ENCODE measurements at regions not wholly inside any gene's neighbourhood (a gene's known extent, or its start where the extent isn't known, plus 50 kb on each side); places are given as distances from the start of the nearest gene placed in this dataset.

GRCh38 chr4:29565256-29565655 lies 1154.9 kb upstream of the PCDH7 start:
- no peak for DNase-seq
- H3K27me3 ChIP-seq (ENCODE audit: insufficient read depth, low read depth, severe bottlenecking), result no peaks in the 10 kb centered on the region
- no peaks in the 10 kb centered on the region for H3K9me3 ChIP-seq (ENCODE audit: severe bottlenecking)
- no peaks in the 10 kb centered on the region for H3K36me3 ChIP-seq
- TF ChIP-seq CTCF (IDR thresholded peaks at IDR 0.05; ENCODE audit: low read depth, low read length), result no peak
- no peak overlapping the region for H3K27ac ChIP-seq
- H3K4me3 ChIP-seq (ENCODE audit: low read depth, low read length), result no peak overlapping the region

- no peaks in the 10 kb centered on the region for H3K27me3 ChIP-seq (ENCODE audit: insufficient read depth, low read depth, severe bottlenecking)
- H3K27ac ChIP-seq, result no peak overlapping the region
- H3K36me3 ChIP-seq, result no peaks in the 10 kb centered on the region
- no peak for TF ChIP-seq CTCF (IDR thresholded peaks at IDR 0.05; ENCODE audit: low read depth, low read length)
- no peak overlapping the region for H3K4me3 ChIP-seq (ENCODE audit: low read depth, low read length)
- H3K9me3 ChIP-seq (ENCODE audit: severe bottlenecking), result no peaks in the 10 kb centered on the region
- DNase-seq, result no peak
Observed at GRCh38 chr4:29566371-29566770, 1153.8 kb upstream of the PCDH7 start.

GRCh38 chr4:29571322-29571721 lies 1148.8 kb upstream of the PCDH7 start:
- no peaks in the 10 kb centered on the region for H3K36me3 ChIP-seq
- no peaks in the 10 kb centered on the region for H3K9me3 ChIP-seq (ENCODE audit: severe bottlenecking)
- no peak for TF ChIP-seq CTCF (IDR thresholded peaks at IDR 0.05; ENCODE audit: low read depth, low read length)
- DNase-seq, result no peak
- H3K4me3 ChIP-seq (ENCODE audit: low read depth, low read length), result no peak overlapping the region
- no peaks in the 10 kb centered on the region for H3K27me3 ChIP-seq (ENCODE audit: insufficient read depth, low read depth, severe bottlenecking)
- no peak overlapping the region for H3K27ac ChIP-seq

DNA sequence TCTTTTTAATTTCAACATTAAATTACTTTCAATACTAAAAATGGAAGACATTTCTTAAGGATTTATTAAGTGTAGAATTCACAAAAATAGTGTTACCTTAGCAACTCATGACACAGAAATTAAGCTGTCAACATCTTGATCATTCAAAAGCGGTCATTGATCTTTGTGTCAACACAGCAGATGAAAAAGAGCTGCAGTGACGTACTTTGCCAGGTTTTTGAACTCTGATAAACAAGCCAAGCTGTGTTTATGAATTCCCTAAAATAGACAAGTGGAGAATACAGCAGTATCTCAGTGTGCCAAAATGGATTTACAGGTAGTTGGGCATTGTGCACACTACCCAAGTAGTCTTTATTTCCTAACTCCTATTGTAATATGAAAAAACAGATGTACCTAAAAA lies 1141.8 kb upstream of the PCDH7 start:
- Histone ChIP-seq H3K27me3 (ENCODE audit: insufficient read depth, low read depth, severe bottlenecking) (no peaks in the 10 kb centered on the region), H3K27ac (no peak overlapping the region), H3K9me3 (ENCODE audit: severe bottlenecking) (no peaks in the 10 kb centered on the region), H3K36me3 (no peaks in the 10 kb centered on the region), H3K4me3 (ENCODE audit: low read depth, low read length) (no peak overlapping the region)
- DNase-seq, result no peak
- no peak for TF ChIP-seq CTCF (IDR thresholded peaks at IDR 0.05; ENCODE audit: low read depth, low read length)

- H3K9me3 ChIP-seq (ENCODE audit: severe bottlenecking), result no peaks in the 10 kb centered on the region
- no peak for TF ChIP-seq CTCF (IDR thresholded peaks at IDR 0.05; ENCODE audit: low read depth, low read length)
- no peaks in the 10 kb centered on the region for H3K36me3 ChIP-seq
- H3K4me3 ChIP-seq (ENCODE audit: low read depth, low read length), result no peak overlapping the region
- no peaks in the 10 kb centered on the region for H3K27me3 ChIP-seq (ENCODE audit: insufficient read depth, low read depth, severe bottlenecking)
- no peak overlapping the region for H3K27ac ChIP-seq
- no peak for DNase-seq
Observed at GRCh38 chr4:29581457-29581856, 1138.7 kb upstream of the PCDH7 start.

DNA sequence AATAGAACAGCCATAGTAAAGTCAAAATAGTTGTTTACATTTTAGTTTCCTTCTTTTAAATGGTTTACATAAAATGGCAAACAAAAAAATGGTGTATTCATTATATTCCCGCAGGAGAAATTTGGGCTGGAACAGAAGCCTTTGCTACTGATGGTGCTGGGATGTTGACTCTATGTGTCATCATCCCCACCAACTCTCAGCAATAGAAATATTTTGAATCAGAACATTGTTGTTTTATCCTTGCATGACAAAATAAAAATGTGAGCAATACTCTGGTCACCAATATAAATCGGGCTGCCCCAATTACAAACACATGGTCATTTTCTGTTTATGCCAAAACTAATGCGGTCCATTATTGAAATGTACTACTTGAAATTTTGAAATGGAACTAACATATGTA lies 1131.6 kb upstream of the PCDH7 start:
- no peak overlapping the region for H3K4me3 ChIP-seq (ENCODE audit: low read depth, low read length)
- H3K36me3 ChIP-seq, result no peaks in the 10 kb centered on the region
- H3K27ac ChIP-seq, result no peak overlapping the region
- no peak for TF ChIP-seq CTCF (IDR thresholded peaks at IDR 0.05; ENCODE audit: low read depth, low read length)
- no peak for DNase-seq
- H3K9me3 ChIP-seq (ENCODE audit: severe bottlenecking), result no peaks in the 10 kb centered on the region
- H3K27me3 ChIP-seq (ENCODE audit: insufficient read depth, low read depth, severe bottlenecking), result no peaks in the 10 kb centered on the region

Measured in WERI-Rb-1 (cell line).